Lower leg skin (tissue), 4 donors: ENCODE measurements at regions not wholly inside any gene's neighbourhood (a gene's known extent, or its start where the extent isn't known, plus 50 kb on each side); places are given as distances from the start of the nearest gene placed in this dataset.

Experiments
- DNase-seq, 2 donors: peaks; one replicate each; pipeline ENCODE4 v3.0.0-alpha.2; 2019; ENCODE audit warnings: low spot score in 2 of 2
- H3K4me3 ChIP-seq: fragments of 200-600 bp; sonication (generic); 2 replicates; pipeline ENCODE4 v1.5.1; 2017; ENCODE audit warnings: mild to moderate bottlenecking, low read depth; ENCODE audit not compliant: poor library complexity, severe bottlenecking
- CTCF ChIP-seq, 3 donors: fragments of 450-650 bp; IDR thresholded peaks; one replicate each; pipeline ENCODE4 v1.5.1; 2016; ENCODE audit warnings: antibody characterized with exemption in 3 of 3, mild to moderate bottlenecking in 3 of 3, moderate library complexity in 2 of 3
- POLR2A ChIP-seq, 2 donors: fragments of 450-650 bp; IDR thresholded peaks; one replicate each; pipeline ENCODE4 v1.6.1; 2016 to 2017; ENCODE audit warnings: antibody characterized with exemption in 2 of 2, mild to moderate bottlenecking in 1 of 2, moderate library complexity in 1 of 2
- WGBS, 2 donors: methylation state at CpG; one replicate each; pipeline ENCODE4 v1.1.5; 2018; 5-methylcytosine and 5-hydroxymethylcytosine counted together
- intact Hi-C: fragments of 100-400 bp; cut with DNase I; formaldehyde crosslinking; loops from one replicate; pipeline ENCODE4 v1.15.0; 2023; ENCODE audit warnings: low total_unique reads

GRCh38 chr11:71117311-71117710 lies 135.1 kb downstream of the SHANK2 start:
- H3K4me3 ChIP-seq = no peak overlapping the region
- 76 to 77% methylated on average over 5 of the region's 5 CpGs for WGBS, 2 donors
- no peak for TF ChIP-seq CTCF (IDR thresholded peaks at IDR 0.05)
- no peak for TF ChIP-seq POLR2A (IDR thresholded peaks at IDR 0.05)
- intact Hi-C loops = no loop called here
- DNase-seq = no peak

DNA sequence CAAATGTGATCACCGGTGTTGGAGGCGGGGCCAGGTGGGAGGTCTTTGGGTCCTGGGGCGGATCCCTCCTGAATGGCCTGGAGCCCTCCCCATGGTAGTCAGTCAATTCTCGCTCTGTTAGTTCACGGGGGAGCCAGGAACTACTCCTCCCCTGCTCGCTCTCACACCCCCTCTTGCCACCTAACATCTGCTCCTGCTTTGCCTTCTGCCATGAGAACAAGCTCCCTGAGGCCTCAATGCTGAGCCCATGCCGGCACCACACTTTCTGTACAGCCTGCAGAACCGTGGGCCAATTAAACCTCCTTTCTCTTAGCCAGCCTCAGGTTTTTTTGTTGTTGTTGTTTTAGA lies 135.7 kb downstream of the SHANK2 start:
- DNase-seq = no peak
- intact Hi-C loops = no loop called here
- TF ChIP-seq CTCF (IDR thresholded peaks at IDR 0.05) (no peak), POLR2A (IDR thresholded peaks at IDR 0.05) (no peak)
- no peak overlapping the region for H3K4me3 ChIP-seq
- WGBS, 2 donors = 85 to 86% methylated on average over 8 of the region's 8 CpGs

GRCh38 chr11:71115770-71116692 lies 136.3 kb downstream of the SHANK2 start:
- TF ChIP-seq POLR2A (IDR thresholded peaks at IDR 0.05) = no peak
- TF ChIP-seq CTCF (IDR thresholded peaks at IDR 0.05) = no peak
- WGBS, 2 donors = 77% methylated on average over 19 of the region's 19 CpGs
- DNase-seq = no peak
- intact Hi-C loops = no loop called here
- no peak overlapping the region for H3K4me3 ChIP-seq

DNA sequence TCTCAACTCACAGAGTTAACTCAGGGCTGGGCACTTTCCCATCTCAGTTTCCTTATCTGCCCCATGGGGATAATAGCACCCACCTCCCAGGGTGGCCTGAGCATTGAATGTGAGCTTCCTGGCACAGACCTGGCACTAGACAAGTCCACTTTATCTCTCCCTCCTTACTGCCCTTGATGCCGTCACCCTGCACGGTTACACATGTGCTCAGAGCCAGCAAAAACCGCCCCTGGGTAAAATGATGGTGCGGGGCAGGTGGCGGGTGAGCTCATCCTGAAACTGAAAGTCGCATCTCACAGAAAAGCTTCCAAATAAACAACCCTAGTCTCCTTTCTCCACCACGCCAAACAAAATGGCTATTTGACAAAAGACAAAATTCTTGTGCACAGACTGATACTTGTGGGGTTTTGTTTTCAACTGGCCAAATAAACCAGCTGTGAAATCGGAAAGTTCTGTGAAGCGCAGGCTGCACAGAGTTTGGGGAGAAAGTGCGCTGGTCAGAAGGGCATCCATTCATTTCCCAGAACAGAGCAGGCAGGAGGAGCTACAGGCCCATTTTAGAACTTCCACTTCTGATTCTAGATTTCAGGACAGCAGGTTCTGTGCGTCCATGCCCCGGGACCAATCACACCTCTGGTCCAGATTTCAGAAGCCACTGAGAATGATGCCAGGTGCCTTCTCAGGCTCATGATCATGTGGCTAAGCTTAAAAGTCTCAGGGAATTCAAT lies 138.1 kb downstream of the SHANK2 start:
- TF ChIP-seq CTCF (IDR thresholded peaks at IDR 0.05) (no peak), POLR2A (IDR thresholded peaks at IDR 0.05) (no peak)
- 66% methylated on average over 12 of the region's 12 CpGs for WGBS, 2 donors
- H3K4me3 ChIP-seq = no peak overlapping the region
- intact Hi-C loops = no loop called here
- no peak for DNase-seq

DNA sequence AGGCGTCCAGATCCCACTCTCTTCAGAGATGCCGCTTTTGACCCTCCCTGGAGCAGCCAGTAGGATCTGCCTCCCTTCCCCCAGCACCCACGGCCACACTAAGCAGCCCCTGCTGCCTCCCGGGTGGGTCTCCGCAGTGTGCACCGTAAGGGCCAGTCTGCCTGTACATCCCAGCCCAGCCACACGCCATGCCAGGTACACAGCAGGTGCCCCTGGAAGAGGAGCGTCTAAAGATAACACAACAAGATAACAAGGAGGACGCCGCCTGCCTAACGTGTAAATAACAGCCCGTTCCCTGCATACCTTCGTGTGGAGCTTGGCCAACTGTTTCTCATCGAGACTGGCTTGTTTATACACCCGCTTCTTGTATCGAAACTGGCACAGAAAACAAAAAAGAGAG lies 139.4 kb downstream of the SHANK2 start:
- no peak overlapping the region for H3K4me3 ChIP-seq
- 43% methylated on average over 16 of the region's 16 CpGs for WGBS, 2 donors
- no peak for TF ChIP-seq POLR2A (IDR thresholded peaks at IDR 0.05)
- no peak for TF ChIP-seq CTCF (IDR thresholded peaks at IDR 0.05)
- no peak for DNase-seq
- intact Hi-C loops = no loop called here
